Motor neuron (in vitro differentiated cells): ENCODE measurements at regions not wholly inside any gene's neighbourhood (a gene's known extent, or its start where the extent isn't known, plus 50 kb on each side); places are given as distances from the start of the nearest gene placed in this dataset.

Experiments
- ATAC-seq, 8 experiments: fragments of 200-7000 bp; cut with Tn5 transposase; replicated peaks in 6 of 8; 2 replicates each; pipeline ENCODE4 v1.8.0; 2021; ENCODE audit warnings: mild to moderate bottlenecking in 8 of 8, moderate library complexity in 8 of 8
- H3K27ac ChIP-seq, 2 donors: fragments of 250-450 bp; sonication (Bioruptor Pico); 2 replicates each; pipeline ENCODE4 v1.9.0; 2021; ENCODE audit warnings: antibody characterized with exemption in 2 of 2, mild to moderate bottlenecking in 2 of 2, moderate library complexity in 1 of 2
- H3K4me1 ChIP-seq, 2 donors: fragments of 250-450 bp; sonication (Bioruptor Pico); replicated peaks in 1 of 2; 2 replicates each; pipeline ENCODE4 v1.6.1; 2021; ENCODE audit warnings: antibody characterized with exemption in 2 of 2, mild to moderate bottlenecking in 2 of 2, moderate library complexity in 1 of 2
- H3K4me3 ChIP-seq, 5 donors: fragments of 250-450 bp; sonication (Bioruptor Pico); 2 replicates each; pipeline ENCODE4 v1.9.0; 2021; ENCODE audit warnings: antibody characterized with exemption in 5 of 5, mild to moderate bottlenecking in 5 of 5, moderate library complexity in 4 of 5
- WGBS, 10 experiments: fragments of 450-650 bp; shearing (Covaris generic); methylation state at CpG; one replicate each; pipeline ENCODE4 v1.0.0; 2022; 5-methylcytosine and 5-hydroxymethylcytosine counted together
- in situ Hi-C, 9 experiments: fragments of 400-800 bp; cut with MboI; loops; one replicate each; pipeline ENCODE4 v1.15.0; 2021; ENCODE audit warnings: low sequenced_read_pairs in 9 of 9, low pct_unique_long_range_greater_than_20kb in 2 of 9; ENCODE audit not compliant: unreplicated experiment in 9 of 9

- no peak for ATAC-seq
- no peak overlapping the region for H3K27ac ChIP-seq
- H3K4me1 ChIP-seq: no peaks in the 10 kb centered on the region
- H3K4me3 ChIP-seq: no peak overlapping the region
- in situ Hi-C loops: no loop called here
- 83 to 100% (median 92%) methylated on average over 1 to 6 of the region's 6 CpGs; no CpG with 5 or more reads in 1 of the 10 experiments for WGBS, 10 experiments
Measured at GRCh38 chr6:3653528-3654070, 97.9 kb downstream of the PXDC1 start.

- WGBS, 10 experiments: 30 to 81% (median 71%) methylated on average over 1 to 9 of the region's 12 CpGs; no CpG with 5 or more reads in 2 of the 10 experiments
- no peak for ATAC-seq
- Histone ChIP-seq H3K27ac (no peak overlapping the region), H3K4me3 (no peak overlapping the region), H3K4me1 (no peaks in the 10 kb centered on the region)
- in situ Hi-C loops: no loop called here
Measured at GRCh38 chr6:3651698-3652229, 99.7 kb downstream of the PXDC1 start.

- H3K4me3 ChIP-seq: no peak overlapping the region
- no peak overlapping the region for H3K27ac ChIP-seq
- in situ Hi-C loops: no loop called here
- ATAC-seq: no peak
- 40 to 100% (median 84%) methylated on average over 1 to 11 of the region's 15 CpGs; no CpG with 5 or more reads in 4 of the 10 experiments for WGBS, 10 experiments
- no peaks in the 10 kb centered on the region for H3K4me1 ChIP-seq
Measured at GRCh38 chr6:3650959-3651697, 100.4 kb downstream of the PXDC1 start.

- no peak overlapping the region for H3K27ac ChIP-seq
- 60 to 100% (median 86%) methylated on average over 1 to 9 of the region's 17 CpGs; no CpG with 5 or more reads in 1 of the 10 experiments for WGBS, 10 experiments
- in situ Hi-C loops: no loop called here
Measured at GRCh38 chr6:3650076-3650958, 101.2 kb downstream of the PXDC1 start.

GRCh38 chr6:3648724-3649123 is 102.8 kb downstream of the PXDC1 start:
- ATAC-seq: no peak
- Histone ChIP-seq H3K4me3 (no peak overlapping the region), H3K4me1 (peaks cover 5 to 11% of the 10 kb centered on the region in 2 donors), H3K27ac (no peak overlapping the region)
- in situ Hi-C loops: no loop called here
- 46 to 94% (median 73%) methylated on average over 2 of the region's 2 CpGs; no CpG with 5 or more reads in 5 of the 10 experiments for WGBS, 10 experiments

More at GRCh38 chr6:3650076-3650958, 101.2 kb downstream of the PXDC1 start:
- H3K4me3 ChIP-seq: no peak overlapping the region
- no peak for ATAC-seq
- no peaks in the 10 kb centered on the region for H3K4me1 ChIP-seq

- in situ Hi-C loops: no loop called here
- no peak overlapping the region for H3K4me3 ChIP-seq
- H3K27ac ChIP-seq: no peak overlapping the region
- no peak for ATAC-seq
- peaks cover 5 to 11% of the 10 kb centered on the region in 2 donors for H3K4me1 ChIP-seq
- 20 to 93% (median 79%) methylated on average over 1 to 13 of the region's 27 CpGs for WGBS, 10 experiments
Measured at GRCh38 chr6:3646616-3647362, 104.7 kb downstream of the PXDC1 start.

- Histone ChIP-seq H3K4me3 (no peak overlapping the region), H3K4me1 (peaks cover 5 to 11% of the 10 kb centered on the region in 2 donors), H3K27ac (no peak overlapping the region)
- 26 to 94% (median 67%) methylated on average over 1 to 6 of the region's 6 CpGs; no CpG with 5 or more reads in 2 of the 10 experiments for WGBS, 10 experiments
- in situ Hi-C loops: no loop called here
- peak in 5 of 8 experiments; percentile 31 to 62 (median 40) for ATAC-seq
Measured at GRCh38 chr6:3644739-3645012, 106.8 kb downstream of the PXDC1 start.

GRCh38 chr6:3643921-3644738 is 107.4 kb downstream of the PXDC1 start:
- H3K4me1 ChIP-seq: peaks cover 5 to 11% of the 10 kb centered on the region in 2 donors
- peak in 4 of 8 experiments; percentile 22 to 53 (median 43) for ATAC-seq
- 0 to 100% (median 78%) methylated on average over 1 to 7 of the region's 10 CpGs for WGBS, 10 experiments
- no peak overlapping the region for H3K4me3 ChIP-seq
- in situ Hi-C loops: no loop called here
- no peak overlapping the region for H3K27ac ChIP-seq

GRCh38 chr6:3640868-3641267 is 110.6 kb downstream of the PXDC1 start:
- no peak for ATAC-seq
- Histone ChIP-seq H3K27ac (no peak overlapping the region), H3K4me1 (peaks cover 5 to 11% of the 10 kb centered on the region in 2 donors), H3K4me3 (no peak overlapping the region)
- in situ Hi-C loops: no loop called here
- 61 to 100% (median 88%) methylated on average over 2 of the region's 2 CpGs for WGBS, 10 experiments

GRCh38 chr6:3638662-3639061 is 112.9 kb downstream of the PXDC1 start:
- WGBS, 10 experiments: 43 to 100% (median 89%) methylated on average over 1 to 4 of the region's 4 CpGs
- no peak overlapping the region for H3K4me3 ChIP-seq
- H3K4me1 ChIP-seq: no peaks in the 10 kb centered on the region
- H3K27ac ChIP-seq: no peak overlapping the region
- in situ Hi-C loops: no loop called here
- ATAC-seq: no peak

GRCh38 chr6:3636060-3636459 is 115.5 kb downstream of the PXDC1 start:
- no peak overlapping the region for H3K4me3 ChIP-seq
- no peak overlapping the region for H3K27ac ChIP-seq
- peaks cover 0 to 2% of the 10 kb centered on the region in 2 donors for H3K4me1 ChIP-seq
- in situ Hi-C loops: no loop called here
- 40 to 100% (median 92%) methylated on average over 1 to 8 of the region's 8 CpGs; no CpG with 5 or more reads in 5 of the 10 experiments for WGBS, 10 experiments
- no peak for ATAC-seq

GRCh38 chr6:3635482-3635881 is 116.0 kb downstream of the PXDC1 start:
- Histone ChIP-seq H3K4me1 (peaks cover 0 to 2% of the 10 kb centered on the region in 2 donors), H3K27ac (no peak overlapping the region), H3K4me3 (no peak overlapping the region)
- WGBS, 10 experiments: 0 to 90% (median 73%) methylated on average over 1 to 4 of the region's 4 CpGs; no CpG with 5 or more reads in 5 of the 10 experiments
- in situ Hi-C loops: no loop called here
- no peak for ATAC-seq
